Stimulated activated CD8-positive, alpha-beta memory T cell treated with anti-CD3 and anti-CD28 coated beads, Interleukin-7, amount 100 ng/mL, for 1 hour (primary cell): ENCODE measurements at regions not wholly inside any gene's neighbourhood (a gene's known extent, or its start where the extent isn't known, plus 50 kb on each side); places are given as distances from the start of the nearest gene placed in this dataset.

ENCODE experiments used
- DNase-seq, 2 donors: peaks; one replicate each; pipeline ENCODE4 v3.0.0-alpha.2; 2020; ENCODE audit warnings: low read depth in 2 of 2

- no peak for DNase-seq
Observed at GRCh38 chr2:41972179-41972578, 75.6 kb upstream of the PKDCC start.

- DNase-seq: no peak
Observed at GRCh38 chr2:41972819-41973218, 75.0 kb upstream of the PKDCC start.

GRCh38 chr2:41973871-41974270, 74.0 kb upstream of the PKDCC start:
- DNase-seq: no peak

GRCh38 chr2:41981417-41981816, 66.4 kb upstream of the PKDCC start:
- DNase-seq: no peak

GRCh38 chr2:41985573-41986095, 62.2 kb upstream of the PKDCC start:
- no peak for DNase-seq

GRCh38 chr2:41989501-41990180, 58.2 kb upstream of the PKDCC start:
- no peak for DNase-seq

GRCh38 chr2:41990245-41990644, 57.6 kb upstream of the PKDCC start:
- DNase-seq: no peak

GRCh38 chr2:41990688-41991087, 57.1 kb upstream of the PKDCC start:
- DNase-seq: no peak

- no peak for DNase-seq
Observed at GRCh38 chr2:41992056-41992642, 55.7 kb upstream of the PKDCC start.

- DNase-seq: no peak
Observed at GRCh38 chr2:41992671-41993434, 55.0 kb upstream of the PKDCC start.

- no peak for DNase-seq
Observed at GRCh38 chr2:41993435-41993925, 54.3 kb upstream of the PKDCC start.

GRCh38 chr2:41994233-41994637, 53.6 kb upstream of the PKDCC start:
- DNase-seq: no peak

- no peak for DNase-seq
Observed at GRCh38 chr2:41994661-41995060, 53.2 kb upstream of the PKDCC start.

- DNase-seq: no peak
Observed at GRCh38 chr2:41997561-41997960, 50.3 kb upstream of the PKDCC start.
